ENCODE measurements at regions not wholly inside any gene's neighbourhood (a gene's known extent, or its start where the extent isn't known, plus 50 kb on each side); places are given as distances from the start of the nearest gene placed in this dataset.

- no peak for TF ChIP-seq CTCF (IDR thresholded peaks at IDR 0.05)
- no peak for TF ChIP-seq POLR2A (IDR thresholded peaks at IDR 0.05)
These were observed 195.3 kb downstream of the ARL4A start for GRCh38 chr7:12882710-12883109.
